AG10803 (cell line): ENCODE measurements at regions not wholly inside any gene's neighbourhood (a gene's known extent, or its start where the extent isn't known, plus 50 kb on each side); places are given as distances from the start of the nearest gene placed in this dataset.

Experiments used
- DNase-seq: peaks from one replicate; pipeline ENCODE4 v3.0.0; 2010; ENCODE audit warnings: low read depth
- H3K4me3 ChIP-seq: 2 replicates; pipeline ENCODE4 v1.5.1; 2011; ENCODE audit warnings: mild to moderate bottlenecking, low read length, control low read depth
- CTCF ChIP-seq: conservative IDR thresholded peaks from 2 replicates; pipeline ENCODE4 v1.5.1; 2011; ENCODE audit warnings: mild to moderate bottlenecking, low read length, control low read depth, inconsistent platforms

- DNase-seq: no peak
- H3K4me3 ChIP-seq: no peak overlapping the region
- no peak for TF ChIP-seq CTCF
These were observed 252.6 kb downstream of the SLITRK5 start for GRCh38 chr13:87923753-87924152.

GRCh38 chr13:87925006-87925405 is 253.8 kb downstream of the SLITRK5 start:
- no peak overlapping the region for H3K4me3 ChIP-seq
- no peak for DNase-seq
- TF ChIP-seq CTCF: no peak

GRCh38 chr13:87940776-87941175 is 269.6 kb downstream of the SLITRK5 start:
- no peak for DNase-seq
- TF ChIP-seq CTCF: no peak
- H3K4me3 ChIP-seq: no peak overlapping the region

GRCh38 chr13:87941226-87941625 is 270.1 kb downstream of the SLITRK5 start:
- H3K4me3 ChIP-seq: no peak overlapping the region
- no peak for TF ChIP-seq CTCF
- no peak for DNase-seq

- no peak for TF ChIP-seq CTCF
- DNase-seq: no peak
- no peak overlapping the region for H3K4me3 ChIP-seq
These were observed 271.0 kb downstream of the SLITRK5 start for GRCh38 chr13:87942205-87942604.

GRCh38 chr13:87944038-87944437 is 272.9 kb downstream of the SLITRK5 start:
- no peak for DNase-seq
- no peak overlapping the region for H3K4me3 ChIP-seq
- no peak for TF ChIP-seq CTCF

GRCh38 chr13:87952377-87952776 is 281.2 kb downstream of the SLITRK5 start:
- H3K4me3 ChIP-seq: no peak overlapping the region
- no peak for TF ChIP-seq CTCF
- DNase-seq: no peak
